ENCODE measurements at regions not wholly inside any gene's neighbourhood (a gene's known extent, or its start where the extent isn't known, plus 50 kb on each side); places are given as distances from the start of the nearest gene placed in this dataset.

- no peak for DNase-seq
Measured at GRCh38 chr17:34825102-34825501, 136.2 kb downstream of the CCT6B start.

- no peak for DNase-seq
Measured at GRCh38 chr17:34823023-34823422, 138.2 kb downstream of the CCT6B start.

- no peak for DNase-seq
Measured at GRCh38 chr17:34822007-34822739, 139.1 kb downstream of the CCT6B start.

- DNase-seq, result no peak
Measured at GRCh38 chr17:34820922-34821321, 140.3 kb downstream of the CCT6B start.

GRCh38 chr17:34820248-34820801, 140.9 kb downstream of the CCT6B start:
- no peak for DNase-seq

- no peak for DNase-seq
Measured at GRCh38 chr17:34817252-34818035, 143.8 kb downstream of the CCT6B start.

- DNase-seq, result no peak
Measured at GRCh38 chr17:34816848-34817247, 144.4 kb downstream of the CCT6B start.

GRCh38 chr17:34813290-34813689, 148.0 kb downstream of the CCT6B start:
- no peak for DNase-seq

- no peak for DNase-seq
Measured at GRCh38 chr17:34811561-34811960, 149.7 kb downstream of the CCT6B start.

- no peak for DNase-seq
Measured at GRCh38 chr17:34800661-34801060, 160.6 kb downstream of the CCT6B start.

GRCh38 chr17:34799751-34800150, 161.5 kb downstream of the CCT6B start:
- no peak for DNase-seq

GRCh38 chr17:34798581-34798980, 162.7 kb downstream of the CCT6B start:
- DNase-seq, result no peak

GRCh38 chr17:34797720-34798119, 163.5 kb downstream of the CCT6B start:
- no peak for DNase-seq

GRCh38 chr17:34793231-34793908, 167.9 kb downstream of the CCT6B start:
- DNase-seq, result no peak

GRCh38 chr17:34788696-34789095, 172.6 kb downstream of the CCT6B start:
- DNase-seq, result no peak

- DNase-seq, result no peak
Measured at GRCh38 chr17:34784526-34784925, 176.7 kb downstream of the CCT6B start.

- DNase-seq, result no peak
Measured at GRCh38 chr17:34782271-34782670, 179.0 kb downstream of the CCT6B start.

GRCh38 chr17:34781571-34782108, 179.6 kb downstream of the CCT6B start:
- no peak for DNase-seq

- DNase-seq, result no peak
Measured at GRCh38 chr17:34781071-34781470, 180.2 kb downstream of the CCT6B start.

- no peak for DNase-seq
Measured at GRCh38 chr17:34780438-34780837, 180.8 kb downstream of the CCT6B start.

GRCh38 chr17:34776456-34777443, 184.5 kb downstream of the CCT6B start:
- no peak for DNase-seq

GRCh38 chr17:34773036-34773435, 188.2 kb downstream of the CCT6B start:
- DNase-seq, result no peak

Measured in NCI-H774 (cell line).